GM18498 (cell line): ENCODE measurements at regions not wholly inside any gene's neighbourhood (a gene's known extent, or its start where the extent isn't known, plus 50 kb on each side); places are given as distances from the start of the nearest gene placed in this dataset.

Experiments used
- ATAC-seq: cut with Tn5 transposase; IDR thresholded peaks from one replicate; pipeline ENCODE4 v1.9.1; 2021; ENCODE audit warnings: mild to moderate bottlenecking, moderate library complexity; ENCODE audit not compliant: unreplicated experiment

- no peak for ATAC-seq
Measured at GRCh38 chr1:164233149-164233548, 325.8 kb upstream of the PBX1 start.

GRCh38 chr1:164240081-164240480, 318.9 kb upstream of the PBX1 start:
- ATAC-seq: no peak

GRCh38 chr1:164250365-164250764, 308.6 kb upstream of the PBX1 start:
- no peak for ATAC-seq

GRCh38 chr1:164256456-164256855, 302.5 kb upstream of the PBX1 start:
- no peak for ATAC-seq

GRCh38 chr1:164261691-164262240, 297.2 kb upstream of the PBX1 start:
- ATAC-seq: no peak

- ATAC-seq: no peak
Measured at GRCh38 chr1:164263540-164263939, 295.4 kb upstream of the PBX1 start.

- ATAC-seq: no peak
Measured at GRCh38 chr1:164265232-164265631, 293.8 kb upstream of the PBX1 start.

GRCh38 chr1:164272156-164272555, 286.8 kb upstream of the PBX1 start:
- no peak for ATAC-seq

GRCh38 chr1:164296172-164296571, 262.8 kb upstream of the PBX1 start:
- ATAC-seq: no peak

GRCh38 chr1:164308101-164308500, 250.9 kb upstream of the PBX1 start:
- ATAC-seq: no peak

- ATAC-seq: no peak
Measured at GRCh38 chr1:164310166-164310565, 248.8 kb upstream of the PBX1 start.

- no peak for ATAC-seq
Measured at GRCh38 chr1:164311377-164311776, 247.6 kb upstream of the PBX1 start.

GRCh38 chr1:164320790-164321731, 237.9 kb upstream of the PBX1 start:
- no peak for ATAC-seq

GRCh38 chr1:164325786-164326185, 233.2 kb upstream of the PBX1 start:
- no peak for ATAC-seq

GRCh38 chr1:164333387-164333786, 225.6 kb upstream of the PBX1 start:
- ATAC-seq: no peak

GRCh38 chr1:164337394-164337793, 221.6 kb upstream of the PBX1 start:
- no peak for ATAC-seq

GRCh38 chr1:164337885-164338284, 221.1 kb upstream of the PBX1 start:
- ATAC-seq: no peak

GRCh38 chr1:164343189-164343588, 215.8 kb upstream of the PBX1 start:
- no peak for ATAC-seq

- no peak for ATAC-seq
Measured at GRCh38 chr1:164347980-164348379, 211.0 kb upstream of the PBX1 start.

GRCh38 chr1:164356511-164356910, 202.5 kb upstream of the PBX1 start:
- no peak for ATAC-seq

GRCh38 chr1:164360265-164360664, 198.7 kb upstream of the PBX1 start:
- ATAC-seq: no peak

- no peak for ATAC-seq
Measured at GRCh38 chr1:164361927-164362326, 197.1 kb upstream of the PBX1 start.
